ENCODE measurements at regions not wholly inside any gene's neighbourhood (a gene's known extent, or its start where the extent isn't known, plus 50 kb on each side); places are given as distances from the start of the nearest gene placed in this dataset.
A peak's percentile ranks its signal among the peaks of the same experiment; 100 is the strongest.

DNA sequence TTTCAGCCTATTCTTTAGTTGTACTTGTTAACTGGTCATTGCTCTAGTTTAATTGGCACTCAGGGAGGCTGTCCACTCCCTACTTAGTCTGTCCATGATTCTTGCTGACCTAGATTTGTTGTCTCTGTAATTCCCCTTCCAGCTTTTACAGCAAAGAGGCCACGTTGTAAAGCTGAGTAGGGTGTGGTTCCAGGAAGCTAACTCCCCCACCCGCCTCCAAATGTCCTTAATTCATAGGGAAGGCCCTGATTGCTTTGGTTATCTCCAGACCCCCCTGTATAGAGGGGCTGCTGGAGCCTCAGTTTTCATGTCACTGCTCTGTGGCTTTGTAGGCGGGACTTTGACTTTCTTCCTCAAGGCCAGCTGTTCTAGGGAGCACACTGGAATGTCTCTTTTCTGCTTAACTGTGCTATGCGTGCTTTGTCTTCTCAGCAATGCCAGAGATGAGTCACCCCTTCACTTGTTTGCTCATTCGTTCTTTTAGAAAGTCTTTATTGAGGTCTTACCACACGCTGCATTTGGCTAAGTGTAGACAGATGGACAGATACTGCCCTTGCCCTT lies 175.1 kb upstream of the JAG1 start:
- TF ChIP-seq, protein P1, sequence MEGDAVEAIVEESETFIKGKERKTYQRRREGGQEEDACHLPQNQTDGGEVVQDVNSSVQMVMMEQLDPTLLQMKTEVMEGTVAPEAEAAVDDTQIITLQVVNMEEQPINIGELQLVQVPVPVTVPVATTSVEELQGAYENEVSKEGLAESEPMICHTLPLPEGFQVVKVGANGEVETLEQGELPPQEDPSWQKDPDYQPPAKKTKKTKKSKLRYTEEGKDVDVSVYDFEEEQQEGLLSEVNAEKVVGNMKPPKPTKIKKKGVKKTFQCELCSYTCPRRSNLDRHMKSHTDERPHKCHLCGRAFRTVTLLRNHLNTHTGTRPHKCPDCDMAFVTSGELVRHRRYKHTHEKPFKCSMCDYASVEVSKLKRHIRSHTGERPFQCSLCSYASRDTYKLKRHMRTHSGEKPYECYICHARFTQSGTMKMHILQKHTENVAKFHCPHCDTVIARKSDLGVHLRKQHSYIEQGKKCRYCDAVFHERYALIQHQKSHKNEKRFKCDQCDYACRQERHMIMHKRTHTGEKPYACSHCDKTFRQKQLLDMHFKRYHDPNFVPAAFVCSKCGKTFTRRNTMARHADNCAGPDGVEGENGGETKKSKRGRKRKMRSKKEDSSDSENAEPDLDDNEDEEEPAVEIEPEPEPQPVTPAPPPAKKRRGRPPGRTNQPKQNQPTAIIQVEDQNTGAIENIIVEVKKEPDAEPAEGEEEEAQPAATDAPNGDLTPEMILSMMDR (IDR thresholded peaks at IDR 0.05), result no peak
- no peak for TF ChIP-seq EP300 (IDR thresholded peaks at IDR 0.05)
- peak in 1 of 2 donors; percentile 24 for TF ChIP-seq POLR2AphosphoS5 (IDR thresholded peaks at IDR 0.05)
- TF ChIP-seq POLR2A (IDR thresholded peaks at IDR 0.05; ENCODE audit: low read depth), result no peak
